HG02885 (cell line): ENCODE measurements at regions not wholly inside any gene's neighbourhood (a gene's known extent, or its start where the extent isn't known, plus 50 kb on each side); places are given as distances from the start of the nearest gene placed in this dataset.
A peak's percentile ranks its signal among the peaks of the same experiment; 100 is the strongest.
"Not testable (repeated sequence)": the region's sequence is repeated elsewhere in the genome, so short reads cannot be mapped to it uniquely, and the experiment has no call there.

Experiments
- ATAC-seq: cut with Tn5 transposase; IDR thresholded peaks from one replicate; pipeline ENCODE4 v1.9.1; 2021; ENCODE audit warnings: mild to moderate bottlenecking; ENCODE audit not compliant: unreplicated experiment, poor library complexity

GRCh38 chr17:15858082-15858481, 86.8 kb upstream of the ADORA2B start:
- ATAC-seq, result not testable (repeated sequence)

DNA sequence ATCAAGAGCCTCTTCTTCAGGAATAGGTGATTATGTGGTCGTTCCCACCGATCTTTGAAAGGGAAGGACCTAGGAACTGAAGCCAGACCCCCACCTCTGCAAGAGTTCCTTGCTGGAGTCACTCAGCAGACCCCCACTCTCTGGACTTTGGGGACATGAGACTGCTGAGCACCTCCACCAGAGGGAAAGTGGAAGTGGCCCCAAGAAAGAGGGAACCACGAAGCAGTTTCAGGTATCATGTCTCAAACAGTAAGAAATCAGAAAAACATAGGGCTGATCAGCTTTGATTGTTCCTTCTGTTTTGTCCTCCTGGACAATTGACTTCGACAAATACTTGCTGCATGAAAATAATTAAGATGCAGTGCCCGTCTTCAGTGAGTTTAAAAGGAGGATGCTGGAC, 84.2 kb upstream of the ADORA2B start:
- peak; percentile 70 for ATAC-seq

- ATAC-seq, result not testable (repeated sequence)
These were observed 80.9 kb upstream of the ADORA2B start for GRCh38 chr17:15864061-15864460.

- not testable (repeated sequence) for ATAC-seq
These were observed 80.5 kb upstream of the ADORA2B start for GRCh38 chr17:15864472-15864871.

DNA sequence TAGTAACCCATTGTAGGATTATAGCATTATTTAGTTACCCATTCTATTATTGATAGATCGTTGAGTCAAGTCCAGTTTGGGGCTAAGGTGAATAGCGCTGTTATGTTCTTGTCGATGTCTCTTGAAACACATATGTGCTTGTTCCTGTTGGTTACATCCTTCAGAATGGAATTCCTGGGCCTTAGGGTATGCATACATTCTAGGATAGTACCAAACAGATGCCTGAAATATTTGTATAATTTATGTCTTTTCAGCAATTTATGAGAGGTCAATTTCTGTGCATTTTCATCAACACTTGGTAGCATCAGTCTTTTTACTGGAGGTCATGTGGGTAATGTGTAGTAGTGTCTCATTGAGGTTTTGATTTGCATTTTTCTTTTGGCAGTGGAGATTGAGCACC, 78.9 kb upstream of the ADORA2B start:
- ATAC-seq, result not testable (repeated sequence)

DNA sequence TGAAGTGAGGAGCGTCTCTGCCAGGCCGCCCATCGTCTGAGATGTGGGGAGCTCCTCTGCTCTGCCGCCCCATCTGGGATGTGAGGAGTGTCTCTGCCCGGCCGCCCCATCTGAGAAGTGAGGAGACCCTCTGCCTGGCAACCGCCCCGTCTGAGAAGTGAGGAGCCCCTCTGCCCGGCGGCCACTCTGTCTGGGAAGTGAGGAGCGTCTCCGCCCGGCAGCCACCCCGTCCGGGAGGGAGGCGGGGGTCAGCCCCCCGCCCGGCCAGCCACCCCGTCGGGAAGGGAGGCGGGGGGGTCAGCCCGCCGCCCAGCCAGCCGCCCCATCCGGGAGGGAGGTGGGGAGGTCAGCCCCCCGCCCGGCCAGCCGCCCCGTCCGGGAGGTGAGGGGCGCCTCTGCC, 77.6 kb upstream of the ADORA2B start:
- ATAC-seq, result not testable (repeated sequence)

DNA sequence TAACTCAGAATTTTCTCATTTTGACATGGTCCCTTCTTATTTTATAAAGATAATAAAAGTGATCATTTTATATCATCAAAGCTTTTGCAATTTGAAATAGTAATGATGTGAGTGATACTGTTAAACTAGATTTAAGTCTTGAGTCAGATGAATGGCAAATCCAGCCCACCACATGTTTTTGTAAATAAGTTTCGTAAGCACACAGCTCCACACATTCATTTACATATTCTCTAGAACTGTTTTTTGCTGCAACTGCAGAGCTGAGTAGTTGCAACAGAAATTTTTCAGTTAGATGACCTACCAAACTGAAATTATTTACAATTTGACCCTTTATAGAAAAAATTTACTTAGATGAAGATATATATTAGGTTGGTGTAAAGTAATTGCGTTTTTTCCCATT, 75.1 kb upstream of the ADORA2B start:
- not testable (repeated sequence) for ATAC-seq

- not testable (repeated sequence) for ATAC-seq
These were observed 72.3 kb upstream of the ADORA2B start for GRCh38 chr17:15872677-15873076.

DNA sequence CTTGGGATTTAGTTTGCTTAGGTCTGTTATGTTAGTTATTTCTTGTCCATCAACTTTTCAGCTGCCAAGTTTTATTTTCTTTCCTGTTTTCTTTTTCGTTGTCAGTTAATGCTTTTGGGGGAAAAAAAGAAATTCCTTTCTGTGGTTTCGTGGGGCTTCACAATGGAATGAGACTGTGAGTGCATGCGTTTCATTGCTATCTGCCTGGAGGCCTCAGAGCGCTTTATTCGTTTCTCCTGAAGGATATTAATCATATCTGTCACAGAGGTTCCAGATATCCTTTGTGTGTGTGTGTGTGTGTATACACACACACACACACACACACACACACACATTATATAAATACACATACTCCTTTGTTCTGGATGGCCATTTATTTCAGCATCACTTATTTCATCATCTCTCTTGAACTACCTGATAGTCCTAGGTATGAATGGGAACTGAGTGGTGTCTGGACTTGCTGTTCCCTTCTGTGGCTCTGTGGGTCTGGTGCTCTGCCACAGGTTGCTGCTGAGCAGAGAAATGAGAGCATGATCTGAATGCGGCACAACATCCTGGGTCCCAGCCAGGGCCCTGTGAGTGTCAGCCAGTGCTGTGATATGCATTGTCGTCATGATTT, 66.9 kb upstream of the ADORA2B start:
- not testable (repeated sequence) for ATAC-seq

DNA sequence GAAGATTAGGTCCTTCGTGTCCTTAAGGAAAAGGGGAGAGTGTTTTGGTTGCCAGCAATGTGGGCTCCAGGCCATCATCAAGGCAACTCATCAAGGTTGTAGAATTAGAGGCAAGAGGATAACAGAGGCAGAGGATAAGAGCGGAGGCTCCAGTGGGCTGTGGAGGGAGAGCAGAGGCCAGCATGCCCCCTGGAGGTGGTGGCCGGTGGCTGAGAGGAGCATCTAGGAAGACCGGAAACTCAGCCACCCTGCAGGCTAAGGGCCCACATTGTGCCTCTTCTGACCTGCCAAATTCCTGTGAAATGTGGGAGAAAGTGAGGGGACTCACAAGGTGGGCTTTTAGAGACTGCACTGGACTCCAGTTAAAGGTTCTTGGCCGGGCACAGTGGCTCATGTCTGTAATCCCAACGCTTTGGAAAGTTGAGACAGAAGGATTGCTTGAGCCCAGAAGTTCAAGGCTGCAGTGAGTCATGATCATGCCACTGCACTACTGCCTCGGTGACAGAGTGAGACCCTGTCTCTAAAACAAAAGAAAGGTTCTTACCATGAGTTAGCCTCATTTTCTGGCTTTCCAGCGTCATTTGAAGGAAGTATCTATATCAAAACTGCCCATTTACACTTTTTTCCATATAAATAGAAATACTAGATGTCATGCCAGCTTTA, 62.7 kb upstream of the ADORA2B start:
- no peak for ATAC-seq

DNA sequence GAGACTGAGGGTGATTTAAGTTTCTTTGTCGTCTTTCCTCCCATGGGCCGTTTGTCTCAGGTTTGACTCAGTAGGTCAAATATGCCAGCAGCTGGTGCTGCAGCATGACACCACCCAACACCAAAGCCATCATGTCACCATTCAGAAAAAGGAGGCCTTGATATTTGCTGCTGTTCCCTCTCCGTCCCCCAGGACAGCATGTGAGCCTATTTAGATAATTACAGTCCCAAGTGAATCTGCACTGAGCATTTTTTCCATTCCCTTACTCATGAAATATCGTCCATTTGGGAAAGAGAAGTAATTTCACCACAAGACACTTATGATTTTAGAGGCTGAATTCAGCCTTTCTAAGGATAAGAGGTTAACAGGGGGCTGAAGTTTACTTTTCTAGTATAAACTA, 62.2 kb upstream of the ADORA2B start:
- ATAC-seq, result no peak

DNA sequence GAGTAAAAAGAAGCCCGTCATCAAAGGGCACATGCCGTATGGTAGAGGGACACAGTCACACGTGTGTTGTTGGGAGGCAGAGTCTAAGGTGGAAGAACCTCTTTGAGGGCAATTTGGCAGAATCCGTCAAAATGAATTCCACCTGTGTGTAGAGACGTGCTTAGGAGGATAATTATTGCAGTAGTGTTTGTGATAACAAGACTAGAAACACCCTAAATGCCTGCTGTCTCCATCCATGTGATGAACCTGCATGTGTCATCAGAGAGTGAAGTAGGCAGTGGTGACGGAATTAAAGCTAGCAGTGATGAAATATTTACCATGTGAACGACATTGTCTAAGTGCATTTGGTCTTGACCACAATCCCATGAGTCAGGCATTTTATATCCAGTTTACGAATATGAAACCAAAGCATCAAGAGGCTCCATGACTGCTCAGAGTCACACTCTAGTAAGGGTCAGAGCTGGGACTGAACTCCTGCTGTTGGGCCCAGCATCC, 61.3 kb upstream of the ADORA2B start:
- no peak for ATAC-seq

- no peak for ATAC-seq
These were observed 60.2 kb upstream of the ADORA2B start for GRCh38 chr17:15884731-15885130.

DNA sequence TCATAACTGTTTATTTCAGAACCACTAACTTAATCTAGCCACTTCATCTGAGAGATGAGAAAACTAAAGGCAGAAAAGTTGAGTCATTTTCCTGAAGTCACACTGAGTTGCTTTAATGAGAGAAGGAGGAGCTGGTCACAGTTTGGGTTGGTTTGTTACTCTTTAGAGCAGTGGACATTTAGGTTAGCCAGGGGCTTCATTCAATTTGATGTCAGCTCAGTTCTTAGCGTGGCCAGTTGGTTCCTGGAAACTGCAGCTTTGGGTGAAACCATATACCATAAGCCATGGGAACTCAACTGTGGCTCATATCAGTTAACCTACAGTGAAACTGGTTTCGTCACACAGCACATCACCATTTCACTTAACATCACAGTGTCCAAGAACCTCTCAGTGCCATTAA, 59.2 kb upstream of the ADORA2B start:
- no peak for ATAC-seq

- no peak for ATAC-seq
These were observed 58.7 kb upstream of the ADORA2B start for GRCh38 chr17:15886221-15886620.

- no peak for ATAC-seq
These were observed 58.1 kb upstream of the ADORA2B start for GRCh38 chr17:15886804-15887203.

DNA sequence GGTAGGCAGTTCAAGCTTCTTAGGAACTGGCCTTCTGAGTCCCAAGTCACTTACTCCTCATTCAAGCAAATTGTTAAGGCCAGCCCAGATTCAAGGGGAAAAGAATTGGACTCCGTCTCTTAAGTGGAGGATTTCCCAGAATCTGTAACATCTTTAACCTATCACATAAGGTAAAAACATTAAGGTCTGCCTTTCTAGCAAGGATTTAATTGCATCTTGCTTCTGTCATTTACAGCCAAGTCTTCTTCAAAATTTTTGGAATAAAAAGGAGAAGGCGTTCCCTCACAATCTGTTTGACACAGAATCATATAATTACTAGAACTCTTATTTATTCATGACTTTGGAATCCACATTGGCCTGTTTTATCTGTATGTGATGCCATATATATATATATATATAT, 56.5 kb upstream of the ADORA2B start:
- no peak for ATAC-seq

- no peak for ATAC-seq
These were observed 54.5 kb upstream of the ADORA2B start for GRCh38 chr17:15890279-15890892.

DNA sequence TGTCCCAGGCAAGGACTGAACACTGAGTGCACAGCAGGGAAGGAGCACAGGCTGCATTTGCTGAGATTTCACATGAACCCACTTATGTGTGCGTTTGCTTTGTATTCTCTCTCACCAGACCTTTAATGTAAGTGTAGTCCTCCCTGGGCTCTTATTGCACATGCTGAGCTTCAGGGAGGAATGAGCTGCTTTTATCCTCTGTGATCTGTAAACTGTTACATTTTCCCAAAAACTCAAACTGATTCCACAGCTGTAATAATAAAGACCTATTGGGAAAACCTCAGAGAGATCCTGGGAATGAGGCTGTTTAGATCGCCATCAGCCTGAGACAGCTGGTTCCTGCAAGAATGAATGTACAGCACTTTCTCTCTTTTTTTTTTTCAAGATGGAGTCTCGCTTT, 53.6 kb upstream of the ADORA2B start:
- ATAC-seq, result no peak

GRCh38 chr17:15892244-15892643, 52.7 kb upstream of the ADORA2B start:
- ATAC-seq, result no peak
